Activated CD4-positive, alpha-beta T cell treated with anti-CD3 and anti-CD28 coated beads, Interleukin-2, amount 50 U/mL, for 48 hours (primary cell): ENCODE measurements at regions not wholly inside any gene's neighbourhood (a gene's known extent, or its start where the extent isn't known, plus 50 kb on each side); places are given as distances from the start of the nearest gene placed in this dataset.
"Not testable (repeated sequence)": the region's sequence is repeated elsewhere in the genome, so short reads cannot be mapped to it uniquely, and the experiment has no call there.

ENCODE experiments used
- DNase-seq, 2 experiments: peaks; one replicate each; pipeline ENCODE4 v3.0.0-alpha.2; 2020

DNA sequence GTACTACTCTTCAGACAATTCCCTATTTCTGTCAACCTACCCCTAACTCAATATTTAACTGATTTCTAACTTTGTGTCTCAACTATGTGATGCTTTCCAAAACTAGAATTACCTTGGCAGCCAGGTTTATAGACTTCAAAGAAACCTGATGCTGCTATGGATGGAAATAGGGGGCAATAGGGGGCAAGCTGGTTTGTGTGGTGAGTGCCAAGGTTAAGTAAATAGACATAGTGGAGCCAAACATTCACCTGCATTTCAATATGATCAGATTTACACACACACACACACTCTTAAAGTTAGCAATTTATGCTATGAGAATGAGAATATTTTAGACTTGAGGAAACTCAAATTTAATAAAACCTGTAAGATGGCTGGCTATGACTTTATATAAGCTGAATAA, 784.6 kb downstream of the TTLL7 start:
- not testable (repeated sequence) for DNase-seq

DNA sequence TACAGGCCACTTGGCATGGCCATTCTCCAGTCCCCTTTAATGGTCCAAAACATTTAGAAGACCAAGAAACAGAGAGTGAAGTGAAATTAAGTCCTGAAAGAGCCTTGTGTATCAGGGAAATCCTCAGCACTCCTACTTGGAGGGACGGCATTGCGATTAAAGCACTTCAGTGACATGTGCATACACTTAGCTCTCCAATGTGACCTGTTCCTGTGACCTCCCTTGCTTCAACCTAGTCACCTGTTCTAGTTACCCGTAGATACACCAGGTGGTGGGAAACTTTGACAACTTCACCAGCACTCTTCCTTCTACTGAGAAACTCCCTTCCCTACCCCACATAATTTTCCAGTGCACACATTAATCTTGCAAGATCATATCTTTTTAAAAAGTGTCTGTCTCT, 785.3 kb downstream of the TTLL7 start:
- not testable (repeated sequence) for DNase-seq

GRCh38 chr1:83212033-83212432, 786.9 kb downstream of the TTLL7 start:
- not testable (repeated sequence) for DNase-seq

DNA sequence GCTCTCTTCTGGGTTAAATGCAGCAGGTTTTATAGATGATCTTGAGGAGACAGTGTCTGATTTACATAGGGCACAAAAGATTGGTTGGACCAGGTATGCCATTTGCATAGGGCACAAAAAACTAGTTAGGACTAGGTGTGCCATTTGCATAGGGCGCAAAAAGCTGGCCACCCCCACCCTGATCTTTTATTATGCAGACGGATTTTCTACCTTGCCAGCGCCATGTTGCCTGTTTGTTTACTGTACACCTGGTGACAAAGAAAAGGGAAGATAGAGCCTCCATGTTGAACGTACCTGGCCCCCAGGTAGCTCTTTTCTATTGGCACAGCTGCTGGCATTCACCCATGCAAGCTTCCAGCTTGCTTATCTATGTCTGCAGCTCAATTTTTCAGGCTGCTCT, 790.4 kb downstream of the TTLL7 start:
- not testable (repeated sequence) for DNase-seq

DNA sequence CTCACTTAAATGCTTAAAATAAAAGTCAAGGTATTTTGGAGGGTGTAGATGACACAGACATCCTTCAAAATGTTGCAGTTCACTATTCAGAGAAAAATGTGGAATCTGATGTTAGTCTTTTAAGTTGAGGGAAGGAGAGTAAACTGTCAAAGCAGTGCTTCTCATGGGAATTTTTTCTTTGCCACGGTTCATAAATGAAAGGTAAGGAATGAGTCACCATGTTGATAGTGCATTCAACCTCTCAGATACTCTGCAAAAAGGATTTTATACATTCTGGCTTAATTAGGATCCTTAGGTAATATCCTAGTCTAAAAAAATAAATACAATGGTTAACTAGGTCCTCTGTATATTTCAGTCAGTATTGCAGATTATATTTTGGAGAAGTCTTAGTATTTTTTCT, 804.3 kb downstream of the TTLL7 start:
- not testable (repeated sequence) for DNase-seq

GRCh38 chr1:83182033-83182728, 816.8 kb downstream of the TTLL7 start:
- DNase-seq, result not testable (repeated sequence)

DNA sequence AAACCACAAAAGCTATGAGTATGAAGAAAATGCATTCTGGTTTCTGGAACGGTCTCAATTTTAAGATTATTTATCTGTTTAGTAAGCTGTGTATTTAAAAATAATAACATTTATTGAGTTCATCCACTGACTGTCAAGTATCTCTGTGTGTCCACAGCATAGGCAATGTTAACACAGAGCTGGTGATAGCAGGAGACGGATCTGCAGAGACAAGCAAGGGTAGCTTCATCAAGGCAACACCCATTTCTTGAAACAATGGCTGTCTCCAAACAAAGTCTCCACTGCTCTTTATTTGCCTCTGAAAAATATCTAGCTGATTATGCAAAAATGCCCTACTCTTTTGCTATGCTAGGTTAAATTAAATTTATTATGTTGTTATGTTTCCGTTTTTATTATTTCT, 818.3 kb downstream of the TTLL7 start:
- not testable (repeated sequence) for DNase-seq

- DNase-seq, result not testable (repeated sequence)
Measured at GRCh38 chr1:83167634-83168033, 831.3 kb downstream of the TTLL7 start.

- not testable (repeated sequence) for DNase-seq
Measured at GRCh38 chr1:83163879-83164475, 835.0 kb downstream of the TTLL7 start.

DNA sequence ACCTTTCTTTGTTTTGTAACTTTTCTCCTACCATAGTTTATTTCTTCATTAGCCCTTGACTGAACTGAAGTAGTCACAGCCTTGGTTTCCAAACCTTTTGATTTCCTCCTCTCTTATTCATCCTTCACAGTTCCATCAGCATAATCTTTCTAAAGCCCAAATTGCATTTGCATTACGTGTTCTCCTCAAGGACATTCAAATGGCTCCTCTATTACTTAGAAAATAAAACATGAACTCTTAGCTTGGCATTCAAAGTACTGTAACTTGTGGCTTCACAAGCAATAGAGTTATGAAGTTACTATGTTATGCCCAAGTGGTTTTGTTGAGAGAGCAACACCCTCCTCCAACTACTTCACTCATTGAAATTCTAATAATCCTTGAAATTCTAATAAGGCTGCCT, 840.0 kb downstream of the TTLL7 start:
- not testable (repeated sequence) for DNase-seq

DNA sequence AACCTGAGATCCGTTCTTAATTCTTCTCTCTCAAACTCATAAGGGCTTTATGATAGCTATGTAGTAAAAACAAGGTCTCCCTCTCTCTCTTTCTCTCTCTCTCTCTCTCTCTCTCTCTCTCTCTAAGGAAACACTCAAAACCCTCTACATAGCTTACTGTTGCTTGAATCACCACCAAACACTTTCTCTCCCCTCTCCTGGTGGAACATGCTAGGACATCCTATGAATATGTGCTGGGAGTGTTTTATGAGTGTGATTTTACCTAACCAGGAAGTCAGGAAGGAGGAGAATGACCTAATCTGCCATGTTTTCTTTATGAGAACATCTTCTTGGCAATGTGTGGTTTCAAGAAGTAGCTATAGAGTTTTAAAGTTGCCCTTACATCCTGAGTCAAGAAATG, 844.6 kb downstream of the TTLL7 start:
- DNase-seq, result not testable (repeated sequence)

DNA sequence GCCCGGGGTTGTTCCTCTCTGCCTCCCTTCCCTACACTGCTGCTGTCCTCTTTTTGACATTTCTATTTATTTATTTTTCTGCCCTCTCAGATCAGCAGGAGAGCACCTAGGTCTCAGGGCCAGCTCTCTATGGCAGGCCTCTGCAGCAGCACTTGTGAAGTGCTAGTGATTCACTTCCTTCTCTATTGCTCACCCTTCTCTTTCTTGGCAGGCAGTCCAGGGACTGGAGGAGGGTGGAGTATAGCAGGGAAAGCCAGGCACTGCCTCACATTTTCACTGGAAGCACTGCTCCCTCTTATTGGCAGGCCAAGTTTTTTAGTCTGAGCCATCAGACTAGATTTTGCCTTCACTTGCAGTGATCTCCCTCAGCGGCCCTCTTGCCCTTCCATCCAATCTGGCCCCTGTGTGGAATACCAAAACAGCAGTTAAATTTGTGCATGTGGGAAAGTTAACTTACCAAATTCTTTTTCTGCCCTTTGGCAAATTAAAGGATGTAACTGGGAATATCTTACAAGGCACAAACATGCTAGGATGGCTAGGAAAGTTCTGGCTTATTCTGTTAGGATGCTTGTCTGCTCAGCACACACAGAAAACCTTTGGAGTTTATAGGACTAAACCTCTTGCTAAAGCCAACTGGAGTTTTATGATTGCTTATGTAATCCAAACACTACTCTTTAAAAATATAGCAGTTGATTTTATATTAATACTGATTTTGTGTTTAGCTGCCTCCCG, 847.6 kb downstream of the TTLL7 start:
- DNase-seq, result not testable (repeated sequence)

- not testable (repeated sequence) for DNase-seq
Measured at GRCh38 chr1:83150479-83150878, 848.5 kb downstream of the TTLL7 start.

GRCh38 chr1:83145820-83146219, 853.1 kb downstream of the TTLL7 start:
- not testable (repeated sequence) for DNase-seq

GRCh38 chr1:83142802-83143201, 856.1 kb downstream of the TTLL7 start:
- not testable (repeated sequence) for DNase-seq

GRCh38 chr1:83135524-83136157, 863.3 kb downstream of the TTLL7 start:
- not testable (repeated sequence) for DNase-seq

DNA sequence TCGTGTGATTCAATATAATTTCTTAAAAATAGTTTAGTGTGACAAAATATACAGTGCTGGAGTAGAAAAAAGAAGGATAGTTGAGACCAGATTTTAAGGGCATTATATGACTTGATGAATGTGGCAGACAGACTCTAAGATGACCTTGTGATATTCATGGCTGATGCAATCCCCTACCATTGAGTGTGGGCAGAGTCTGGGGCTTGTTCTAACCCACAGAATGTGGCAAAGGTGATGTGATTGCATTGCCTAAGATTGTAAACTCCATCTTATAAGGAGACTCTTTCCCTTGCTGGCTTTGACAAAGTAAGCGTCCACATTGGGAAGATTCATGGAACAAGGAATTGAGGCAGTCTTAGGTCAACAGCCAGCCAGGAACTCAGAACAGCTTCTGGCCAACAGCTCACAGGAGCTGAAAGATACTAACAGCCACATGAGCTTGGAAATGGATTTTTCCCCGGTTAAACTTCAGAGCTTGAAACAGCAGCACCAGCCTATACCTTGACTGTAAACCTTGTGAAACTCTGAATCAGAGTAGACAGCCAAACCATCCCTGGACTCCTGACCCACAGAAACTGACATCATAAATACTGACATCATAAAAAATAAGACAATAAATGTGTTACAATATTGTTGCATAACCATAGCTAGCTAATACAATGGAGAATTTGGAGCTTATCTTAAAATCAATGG, 864.5 kb downstream of the TTLL7 start:
- DNase-seq, result not testable (repeated sequence)

GRCh38 chr1:83131692-83131955, 867.3 kb downstream of the TTLL7 start:
- no peak for DNase-seq

GRCh38 chr1:83130886-83131691, 867.8 kb downstream of the TTLL7 start:
- no peak for DNase-seq

- DNase-seq, result no peak
Measured at GRCh38 chr1:83129107-83129506, 869.8 kb downstream of the TTLL7 start.

DNA sequence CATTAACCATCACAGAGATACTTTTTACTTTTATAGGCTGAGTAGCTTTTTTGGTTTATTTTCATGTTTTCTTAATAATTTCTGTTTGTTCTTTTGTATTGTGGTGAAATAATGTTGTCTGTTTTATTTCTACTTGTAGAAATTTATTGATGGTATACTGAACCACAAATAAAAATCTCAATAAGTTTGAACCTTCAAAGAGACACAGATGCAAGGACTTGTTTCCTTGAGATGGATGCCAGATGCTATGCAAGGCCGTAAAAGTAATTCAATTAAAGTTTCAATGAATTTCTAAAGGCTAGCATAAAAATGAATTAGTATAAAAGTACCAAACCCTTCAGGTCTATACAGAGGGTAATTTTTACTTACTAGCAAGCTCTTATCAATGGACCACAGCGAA, 873.5 kb downstream of the TTLL7 start:
- DNase-seq, result no peak

DNA sequence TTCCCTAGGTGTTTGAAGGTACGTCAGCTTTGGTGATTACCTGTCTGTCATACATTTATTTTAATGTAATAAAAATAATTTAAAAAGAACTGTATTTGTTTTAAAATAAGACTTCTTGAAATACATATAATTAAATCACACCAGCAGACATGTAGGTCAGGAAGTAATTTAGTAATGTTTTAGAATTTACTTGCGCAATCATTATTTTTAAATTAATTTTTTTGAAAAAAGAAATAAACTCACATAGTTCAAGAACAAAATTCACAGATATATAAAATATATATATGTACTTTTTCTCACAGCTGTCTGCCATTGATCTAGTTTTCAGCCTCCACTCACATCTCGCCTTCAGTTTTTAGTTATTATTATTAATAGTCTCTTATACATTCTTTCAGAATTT, 875.9 kb downstream of the TTLL7 start:
- DNase-seq, result no peak
